Amygdala (tissue), 56 donors: ENCODE measurements at regions not wholly inside any gene's neighbourhood (a gene's known extent, or its start where the extent isn't known, plus 50 kb on each side); places are given as distances from the start of the nearest gene placed in this dataset.
"Not testable (repeated sequence)": the region's sequence is repeated elsewhere in the genome, so short reads cannot be mapped to it uniquely, and the experiment has no call there.

Experiments
- DNase-seq, 56 donors: peaks; one replicate each; lab custom pipeline; 2025; lab: John Stamatoyannopoulos, UW

DNA sequence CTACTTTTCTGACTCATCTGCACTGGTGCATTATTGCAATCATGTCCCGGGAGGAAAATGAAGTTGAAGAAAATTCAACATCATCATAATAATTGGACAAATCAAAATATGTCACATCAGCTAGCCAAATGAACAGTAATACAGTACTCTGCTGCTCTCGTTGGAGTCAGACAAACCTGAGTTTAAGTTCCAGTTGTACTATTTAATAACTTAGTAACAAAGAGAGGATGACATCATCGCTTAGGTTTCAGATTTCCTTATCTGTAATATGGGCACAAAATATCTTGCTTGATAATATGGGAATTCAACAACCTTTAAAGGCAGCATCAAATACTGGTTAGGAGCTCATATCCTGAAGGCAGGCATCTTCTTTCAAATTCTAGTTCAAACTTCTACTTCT lies 1248.9 kb upstream of the ACO1 start:
- DNase-seq: no peak

GRCh38 chr9:31136524-31136923 lies 1247.9 kb upstream of the ACO1 start:
- DNase-seq: no peak

- DNase-seq: no peak
These were observed 1247.0 kb upstream of the ACO1 start for GRCh38 chr9:31137176-31138160.

- no peak for DNase-seq
These were observed 1244.1 kb upstream of the ACO1 start for GRCh38 chr9:31140316-31140715.

GRCh38 chr9:31142456-31142855 lies 1242.0 kb upstream of the ACO1 start:
- no peak for DNase-seq

- DNase-seq: no peak
These were observed 1239.8 kb upstream of the ACO1 start for GRCh38 chr9:31144614-31145013.

DNA sequence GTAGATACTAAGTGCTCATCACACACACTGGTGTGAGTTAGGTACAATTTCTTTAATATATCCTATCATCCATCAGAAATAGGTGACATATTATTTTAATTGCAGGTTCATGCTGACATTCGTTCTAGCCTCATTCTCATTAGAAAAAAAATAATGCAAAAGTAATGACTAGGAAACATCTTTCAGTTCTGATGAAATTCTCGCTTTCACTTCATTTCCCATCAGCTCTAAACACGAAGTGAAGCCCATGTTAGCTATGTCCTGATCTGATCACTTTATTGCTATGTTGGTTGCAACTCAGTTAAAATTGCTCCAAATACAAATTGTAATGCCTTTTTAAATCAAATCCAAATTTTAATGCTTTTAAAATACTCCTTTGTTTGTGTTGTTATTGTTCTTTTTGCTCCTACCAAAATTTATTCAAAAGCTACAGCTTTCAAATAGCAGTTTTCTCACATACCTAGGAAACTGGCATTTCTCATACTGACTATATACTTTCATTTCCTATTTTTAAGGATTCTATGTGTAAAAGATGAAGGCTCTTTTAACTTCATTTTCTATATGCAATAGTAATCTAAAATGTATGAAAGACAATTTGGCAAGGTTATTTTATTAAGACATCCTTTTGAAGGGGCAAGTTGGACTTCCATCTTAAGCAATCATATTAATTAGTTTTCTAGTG lies 1237.8 kb upstream of the ACO1 start:
- no peak for DNase-seq

DNA sequence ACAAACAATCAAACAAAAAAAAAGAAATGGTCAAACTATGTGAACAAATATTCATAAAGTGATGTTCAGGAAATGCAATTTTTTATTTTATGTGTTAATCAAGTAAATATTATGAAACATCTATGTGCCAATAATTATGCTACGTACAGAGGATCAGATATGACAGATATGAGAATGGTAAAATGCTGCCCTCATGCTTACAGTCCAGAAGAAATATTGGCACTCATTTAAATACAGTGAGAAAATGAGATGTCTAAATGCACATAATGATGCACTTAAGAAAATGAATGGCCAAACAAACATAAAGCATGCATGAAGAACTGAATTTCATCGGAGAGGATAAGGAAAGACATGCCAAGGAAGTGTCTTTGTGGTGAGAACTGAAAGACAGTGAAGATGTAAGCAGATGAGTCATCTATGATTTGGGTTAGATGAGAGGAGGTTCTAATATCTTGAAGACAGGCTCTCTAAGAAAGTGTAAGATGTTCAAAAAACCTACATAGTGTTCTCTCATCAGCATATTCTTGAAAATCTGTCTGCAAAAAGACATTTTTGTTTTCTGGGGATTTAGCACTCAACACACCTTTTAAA lies 1231.1 kb upstream of the ACO1 start:
- DNase-seq: no peak

- no peak for DNase-seq
These were observed 1217.9 kb upstream of the ACO1 start for GRCh38 chr9:31166516-31166915.

- no peak for DNase-seq
These were observed 1216.3 kb upstream of the ACO1 start for GRCh38 chr9:31168161-31168560.

DNA sequence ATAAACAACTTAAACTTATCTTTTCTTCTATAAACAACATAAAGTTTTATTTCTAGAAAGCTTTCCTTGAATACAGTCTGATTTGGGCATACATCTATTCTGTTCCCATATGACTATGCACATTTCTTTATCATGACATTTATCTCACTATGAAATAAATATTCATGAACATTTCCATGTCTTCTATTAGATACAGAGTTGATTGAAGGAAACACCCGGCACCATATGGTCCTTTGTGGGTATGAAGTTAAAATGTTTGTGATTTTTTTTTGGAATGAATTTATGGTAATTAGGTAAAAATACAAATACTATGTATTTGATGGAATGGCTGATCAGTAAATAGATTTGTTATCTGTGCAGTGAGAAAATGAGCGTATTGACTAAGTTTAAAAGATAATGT lies 1209.8 kb upstream of the ACO1 start:
- no peak for DNase-seq

DNA sequence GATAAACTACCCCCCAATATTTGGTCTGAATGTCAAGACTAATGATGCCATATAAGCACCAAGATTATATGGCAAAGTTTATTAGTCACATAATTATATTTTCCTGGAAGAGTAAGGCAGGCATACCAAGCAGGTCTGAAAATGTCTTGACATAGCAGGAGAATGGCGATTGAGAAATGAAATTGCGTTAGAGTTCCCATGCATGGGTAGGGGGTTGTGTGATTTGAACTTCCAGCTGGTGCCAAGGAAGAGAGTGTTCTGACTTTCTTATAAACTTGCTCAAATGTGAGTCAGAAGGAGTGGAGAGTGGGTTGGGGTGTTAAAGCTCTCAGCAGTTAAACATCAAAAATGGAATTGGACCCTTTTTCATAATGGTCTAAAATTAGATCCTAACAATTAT lies 1200.6 kb upstream of the ACO1 start:
- DNase-seq: no peak

DNA sequence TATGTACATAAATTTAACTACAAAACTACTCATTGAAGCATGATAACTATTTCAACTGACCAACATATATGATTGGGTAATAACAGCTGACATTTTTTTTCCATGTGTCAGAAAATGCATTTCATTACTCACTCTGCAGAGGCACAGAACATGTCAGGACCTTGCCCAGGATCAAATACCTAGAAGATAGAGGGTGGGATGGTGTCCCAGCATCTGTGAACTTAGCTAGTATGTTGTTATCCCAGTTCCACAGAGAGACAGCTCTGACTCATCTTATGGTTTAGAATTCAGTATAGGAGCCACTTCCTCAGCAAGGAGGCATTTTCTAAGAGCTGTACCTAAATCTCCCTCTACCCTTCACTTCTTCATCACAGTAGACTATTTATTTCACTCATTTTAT lies 1198.6 kb upstream of the ACO1 start:
- no peak for DNase-seq

DNA sequence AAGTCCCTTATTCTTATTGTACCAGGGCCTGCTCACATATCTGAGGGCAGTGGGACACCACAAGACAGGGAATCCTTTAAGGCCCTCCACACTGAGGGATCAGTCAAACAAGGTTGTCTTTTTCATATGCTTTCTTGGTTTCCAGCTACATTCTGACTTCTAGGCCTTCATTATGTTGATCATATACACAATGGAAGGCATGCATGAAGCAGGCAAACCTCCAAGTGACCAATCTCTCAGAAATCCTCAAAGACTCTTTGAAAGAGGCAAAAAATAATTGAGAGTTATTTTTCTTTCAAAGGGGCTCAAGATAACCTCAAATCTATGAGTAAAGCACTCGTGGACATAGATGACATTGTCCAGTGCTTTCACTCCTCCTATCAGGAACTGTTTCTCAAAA lies 1195.9 kb upstream of the ACO1 start:
- DNase-seq: no peak

DNA sequence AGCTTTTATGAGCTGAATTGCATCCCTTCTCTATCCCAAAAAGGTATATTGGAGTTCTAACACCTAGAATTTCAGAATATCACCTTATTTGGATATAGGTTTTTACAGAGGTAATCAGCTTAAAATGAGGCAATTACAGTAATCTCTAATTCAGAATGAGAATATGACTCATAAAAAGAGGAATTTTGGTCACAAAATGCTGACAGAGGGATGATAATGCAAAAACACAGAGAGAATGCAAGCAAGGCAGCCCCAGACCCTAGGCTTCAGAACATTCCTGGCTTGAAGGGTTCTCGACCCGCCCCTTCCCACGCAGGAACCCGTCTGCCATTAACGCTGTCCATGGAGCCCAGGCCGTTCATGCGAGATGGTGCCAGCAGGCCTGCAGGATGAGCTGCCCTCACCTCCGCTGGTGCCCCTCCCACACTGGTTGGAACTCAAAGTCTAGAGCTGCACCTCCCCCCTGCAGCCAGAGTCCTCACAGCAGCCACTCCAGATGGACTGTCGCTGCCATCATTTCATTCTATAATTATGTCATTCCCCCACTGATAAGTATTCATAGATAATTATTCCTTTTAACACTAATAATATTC lies 1173.4 kb upstream of the ACO1 start:
- peak in 1 of 56 donors; percentile 0 for DNase-seq

GRCh38 chr9:31229976-31230375 lies 1154.5 kb upstream of the ACO1 start:
- not testable (repeated sequence) for DNase-seq

- DNase-seq: no peak
These were observed 1152.0 kb upstream of the ACO1 start for GRCh38 chr9:31232485-31232884.

GRCh38 chr9:31236344-31236743 lies 1148.1 kb upstream of the ACO1 start:
- DNase-seq: no peak

DNA sequence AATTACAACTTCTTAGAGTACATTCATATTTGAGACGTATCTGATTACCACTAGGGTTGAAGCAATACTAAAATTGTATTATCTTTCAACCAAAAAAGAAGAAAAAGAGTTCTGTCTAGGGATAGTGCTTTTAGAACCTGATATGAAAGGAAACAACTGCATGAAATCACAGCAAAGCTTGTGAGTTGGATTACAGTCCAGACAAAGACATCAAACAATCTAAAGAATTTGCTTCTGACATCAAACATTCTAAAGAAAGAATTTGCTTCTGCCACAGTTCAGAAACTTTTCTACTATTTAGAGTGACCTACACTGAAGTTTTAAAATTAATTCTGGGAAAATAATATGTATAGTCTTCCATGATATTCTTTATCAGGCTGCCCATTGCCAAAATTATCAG lies 1141.1 kb upstream of the ACO1 start:
- DNase-seq: no peak

GRCh38 chr9:31248156-31248555 lies 1136.3 kb upstream of the ACO1 start:
- no peak for DNase-seq

DNA sequence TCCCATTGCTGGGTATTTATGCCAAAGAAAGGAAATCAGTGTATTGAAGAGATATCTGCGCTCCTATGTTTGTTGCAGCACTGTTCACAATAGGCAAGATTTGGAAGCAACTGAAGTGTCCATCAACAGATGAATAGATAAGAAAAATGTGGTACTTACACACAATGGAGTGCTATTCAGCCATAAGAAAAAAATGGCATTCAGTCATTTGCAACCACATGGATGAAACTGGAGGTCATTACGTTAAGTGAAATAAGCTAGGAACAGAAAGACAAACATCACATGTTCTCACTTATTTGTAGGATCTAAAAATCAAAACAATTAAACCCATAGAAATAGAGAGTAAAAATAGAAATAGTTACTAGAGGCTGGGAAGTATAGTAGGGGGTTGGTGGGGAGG lies 1133.1 kb upstream of the ACO1 start:
- DNase-seq: no peak
